ENCODE measurements at regions not wholly inside any gene's neighbourhood (a gene's known extent, or its start where the extent isn't known, plus 50 kb on each side); places are given as distances from the start of the nearest gene placed in this dataset.

DNA sequence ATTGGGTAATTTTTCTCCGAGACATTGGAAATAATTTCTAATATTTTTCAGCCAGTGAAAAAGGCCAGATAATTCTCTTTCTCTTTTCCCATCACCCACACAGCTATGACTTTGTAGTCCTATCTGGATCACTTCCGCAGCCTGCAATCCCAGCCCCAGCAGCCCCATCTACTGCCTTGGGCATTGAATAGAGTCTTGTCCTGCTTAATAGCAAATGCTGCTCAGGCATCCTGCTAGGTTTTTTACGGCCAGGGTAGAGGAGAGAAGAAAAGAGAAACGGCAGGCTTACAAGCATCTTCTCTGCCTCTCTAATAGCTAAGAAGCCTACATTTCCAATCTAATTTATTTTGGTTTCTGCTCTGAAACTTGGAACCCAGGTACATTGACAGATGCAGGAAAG, 154.3 kb upstream of the B3GAT1 start:
- TF ChIP-seq, protein P1, sequence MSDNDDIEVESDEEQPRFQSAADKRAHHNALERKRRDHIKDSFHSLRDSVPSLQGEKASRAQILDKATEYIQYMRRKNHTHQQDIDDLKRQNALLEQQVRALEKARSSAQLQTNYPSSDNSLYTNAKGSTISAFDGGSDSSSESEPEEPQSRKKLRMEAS (CRISPR knock-in tag; IDR thresholded peaks at IDR 0.05) = no peak
- TF ChIP-seq, protein P2, sequence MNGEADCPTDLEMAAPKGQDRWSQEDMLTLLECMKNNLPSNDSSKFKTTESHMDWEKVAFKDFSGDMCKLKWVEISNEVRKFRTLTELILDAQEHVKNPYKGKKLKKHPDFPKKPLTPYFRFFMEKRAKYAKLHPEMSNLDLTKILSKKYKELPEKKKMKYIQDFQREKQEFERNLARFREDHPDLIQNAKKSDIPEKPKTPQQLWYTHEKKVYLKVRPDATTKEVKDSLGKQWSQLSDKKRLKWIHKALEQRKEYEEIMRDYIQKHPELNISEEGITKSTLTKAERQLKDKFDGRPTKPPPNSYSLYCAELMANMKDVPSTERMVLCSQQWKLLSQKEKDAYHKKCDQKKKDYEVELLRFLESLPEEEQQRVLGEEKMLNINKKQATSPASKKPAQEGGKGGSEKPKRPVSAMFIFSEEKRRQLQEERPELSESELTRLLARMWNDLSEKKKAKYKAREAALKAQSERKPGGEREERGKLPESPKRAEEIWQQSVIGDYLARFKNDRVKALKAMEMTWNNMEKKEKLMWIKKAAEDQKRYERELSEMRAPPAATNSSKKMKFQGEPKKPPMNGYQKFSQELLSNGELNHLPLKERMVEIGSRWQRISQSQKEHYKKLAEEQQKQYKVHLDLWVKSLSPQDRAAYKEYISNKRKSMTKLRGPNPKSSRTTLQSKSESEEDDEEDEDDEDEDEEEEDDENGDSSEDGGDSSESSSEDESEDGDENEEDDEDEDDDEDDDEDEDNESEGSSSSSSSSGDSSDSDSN (IDR thresholded peaks at IDR 0.05; ENCODE audit: borderline replicate concordance in 1 of 2, low read depth in 2 of 2, low read length in 2 of 2) = no peak
- TF ChIP-seq, protein P3, sequence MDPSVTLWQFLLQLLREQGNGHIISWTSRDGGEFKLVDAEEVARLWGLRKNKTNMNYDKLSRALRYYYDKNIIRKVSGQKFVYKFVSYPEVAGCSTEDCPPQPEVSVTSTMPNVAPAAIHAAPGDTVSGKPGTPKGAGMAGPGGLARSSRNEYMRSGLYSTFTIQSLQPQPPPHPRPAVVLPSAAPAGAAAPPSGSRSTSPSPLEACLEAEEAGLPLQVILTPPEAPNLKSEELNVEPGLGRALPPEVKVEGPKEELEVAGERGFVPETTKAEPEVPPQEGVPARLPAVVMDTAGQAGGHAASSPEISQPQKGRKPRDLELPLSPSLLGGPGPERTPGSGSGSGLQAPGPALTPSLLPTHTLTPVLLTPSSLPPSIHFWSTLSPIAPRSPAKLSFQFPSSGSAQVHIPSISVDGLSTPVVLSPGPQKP (CRISPR knock-in tag; IDR thresholded peaks at IDR 0.05) = no peak
- TF ChIP-seq, protein P4, sequence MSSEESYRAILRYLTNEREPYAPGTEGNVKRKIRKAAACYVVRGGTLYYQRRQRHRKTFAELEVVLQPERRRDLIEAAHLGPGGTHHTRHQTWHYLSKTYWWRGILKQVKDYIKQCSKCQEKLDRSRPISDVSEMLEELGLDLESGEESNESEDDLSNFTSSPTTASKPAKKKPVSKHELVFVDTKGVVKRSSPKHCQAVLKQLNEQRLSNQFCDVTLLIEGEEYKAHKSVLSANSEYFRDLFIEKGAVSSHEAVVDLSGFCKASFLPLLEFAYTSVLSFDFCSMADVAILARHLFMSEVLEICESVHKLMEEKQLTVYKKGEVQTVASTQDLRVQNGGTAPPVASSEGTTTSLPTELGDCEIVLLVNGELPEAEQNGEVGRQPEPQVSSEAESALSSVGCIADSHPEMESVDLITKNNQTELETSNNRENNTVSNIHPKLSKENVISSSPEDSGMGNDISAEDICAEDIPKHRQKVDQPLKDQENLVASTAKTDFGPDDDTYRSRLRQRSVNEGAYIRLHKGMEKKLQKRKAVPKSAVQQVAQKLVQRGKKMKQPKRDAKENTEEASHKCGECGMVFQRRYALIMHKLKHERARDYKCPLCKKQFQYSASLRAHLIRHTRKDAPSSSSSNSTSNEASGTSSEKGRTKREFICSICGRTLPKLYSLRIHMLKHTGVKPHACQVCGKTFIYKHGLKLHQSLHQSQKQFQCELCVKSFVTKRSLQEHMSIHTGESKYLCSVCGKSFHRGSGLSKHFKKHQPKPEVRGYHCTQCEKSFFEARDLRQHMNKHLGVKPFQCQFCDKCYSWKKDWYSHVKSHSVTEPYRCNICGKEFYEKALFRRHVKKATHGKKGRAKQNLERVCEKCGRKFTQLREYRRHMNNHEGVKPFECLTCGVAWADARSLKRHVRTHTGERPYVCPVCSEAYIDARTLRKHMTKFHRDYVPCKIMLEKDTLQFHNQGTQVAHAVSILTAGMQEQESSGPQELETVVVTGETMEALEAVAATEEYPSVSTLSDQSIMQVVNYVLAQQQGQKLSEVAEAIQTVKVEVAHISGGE (CRISPR knock-in tag; IDR thresholded peaks at IDR 0.05) = no peak
- TF ChIP-seq EZH2 (IDR thresholded peaks at IDR 0.05; ENCODE audit: borderline replicate concordance, low read depth, low read length) (no peak), POLR2AphosphoS5 (IDR thresholded peaks at IDR 0.05; ENCODE audit: control insufficient read depth, insufficient read depth, low read depth, low read length) (no peak), HEY1 (CRISPR knock-in tag; IDR thresholded peaks at IDR 0.05; ENCODE audit: borderline replicate concordance) (no peak), SAP30 (IDR thresholded peaks at IDR 0.05; ENCODE audit: borderline replicate concordance, insufficient read depth, low read depth, low read length, poor library complexity, severe bottlenecking) (no peak), TSC22D4 (tag; IDR thresholded peaks at IDR 0.05) (no peak)
- TF ChIP-seq, protein P5, sequence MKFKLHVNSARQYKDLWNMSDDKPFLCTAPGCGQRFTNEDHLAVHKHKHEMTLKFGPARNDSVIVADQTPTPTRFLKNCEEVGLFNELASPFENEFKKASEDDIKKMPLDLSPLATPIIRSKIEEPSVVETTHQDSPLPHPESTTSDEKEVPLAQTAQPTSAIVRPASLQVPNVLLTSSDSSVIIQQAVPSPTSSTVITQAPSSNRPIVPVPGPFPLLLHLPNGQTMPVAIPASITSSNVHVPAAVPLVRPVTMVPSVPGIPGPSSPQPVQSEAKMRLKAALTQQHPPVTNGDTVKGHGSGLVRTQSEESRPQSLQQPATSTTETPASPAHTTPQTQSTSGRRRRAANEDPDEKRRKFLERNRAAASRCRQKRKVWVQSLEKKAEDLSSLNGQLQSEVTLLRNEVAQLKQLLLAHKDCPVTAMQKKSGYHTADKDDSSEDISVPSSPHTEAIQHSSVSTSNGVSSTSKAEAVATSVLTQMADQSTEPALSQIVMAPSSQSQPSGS (CRISPR knock-in tag; IDR thresholded peaks at IDR 0.05) = no peak
- TF ChIP-seq, protein P6, sequence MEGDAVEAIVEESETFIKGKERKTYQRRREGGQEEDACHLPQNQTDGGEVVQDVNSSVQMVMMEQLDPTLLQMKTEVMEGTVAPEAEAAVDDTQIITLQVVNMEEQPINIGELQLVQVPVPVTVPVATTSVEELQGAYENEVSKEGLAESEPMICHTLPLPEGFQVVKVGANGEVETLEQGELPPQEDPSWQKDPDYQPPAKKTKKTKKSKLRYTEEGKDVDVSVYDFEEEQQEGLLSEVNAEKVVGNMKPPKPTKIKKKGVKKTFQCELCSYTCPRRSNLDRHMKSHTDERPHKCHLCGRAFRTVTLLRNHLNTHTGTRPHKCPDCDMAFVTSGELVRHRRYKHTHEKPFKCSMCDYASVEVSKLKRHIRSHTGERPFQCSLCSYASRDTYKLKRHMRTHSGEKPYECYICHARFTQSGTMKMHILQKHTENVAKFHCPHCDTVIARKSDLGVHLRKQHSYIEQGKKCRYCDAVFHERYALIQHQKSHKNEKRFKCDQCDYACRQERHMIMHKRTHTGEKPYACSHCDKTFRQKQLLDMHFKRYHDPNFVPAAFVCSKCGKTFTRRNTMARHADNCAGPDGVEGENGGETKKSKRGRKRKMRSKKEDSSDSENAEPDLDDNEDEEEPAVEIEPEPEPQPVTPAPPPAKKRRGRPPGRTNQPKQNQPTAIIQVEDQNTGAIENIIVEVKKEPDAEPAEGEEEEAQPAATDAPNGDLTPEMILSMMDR (IDR thresholded peaks at IDR 0.05 in 2 of 3, conservative IDR thresholded peaks at IDR 0.05 in 1 of 3; ENCODE audit: insufficient read depth in 2 of 3, low read depth in 1 of 3, low read length in 3 of 3) = no peak
- TF ChIP-seq, protein P7, sequence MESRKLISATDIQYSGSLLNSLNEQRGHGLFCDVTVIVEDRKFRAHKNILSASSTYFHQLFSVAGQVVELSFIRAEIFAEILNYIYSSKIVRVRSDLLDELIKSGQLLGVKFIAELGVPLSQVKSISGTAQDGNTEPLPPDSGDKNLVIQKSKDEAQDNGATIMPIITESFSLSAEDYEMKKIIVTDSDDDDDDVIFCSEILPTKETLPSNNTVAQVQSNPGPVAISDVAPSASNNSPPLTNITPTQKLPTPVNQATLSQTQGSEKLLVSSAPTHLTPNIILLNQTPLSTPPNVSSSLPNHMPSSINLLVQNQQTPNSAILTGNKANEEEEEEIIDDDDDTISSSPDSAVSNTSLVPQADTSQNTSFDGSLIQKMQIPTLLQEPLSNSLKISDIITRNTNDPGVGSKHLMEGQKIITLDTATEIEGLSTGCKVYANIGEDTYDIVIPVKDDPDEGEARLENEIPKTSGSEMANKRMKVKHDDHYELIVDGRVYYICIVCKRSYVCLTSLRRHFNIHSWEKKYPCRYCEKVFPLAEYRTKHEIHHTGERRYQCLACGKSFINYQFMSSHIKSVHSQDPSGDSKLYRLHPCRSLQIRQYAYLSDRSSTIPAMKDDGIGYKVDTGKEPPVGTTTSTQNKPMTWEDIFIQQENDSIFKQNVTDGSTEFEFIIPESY (CRISPR knock-in tag; IDR thresholded peaks at IDR 0.05) = no peak
- TF ChIP-seq, protein P8, sequence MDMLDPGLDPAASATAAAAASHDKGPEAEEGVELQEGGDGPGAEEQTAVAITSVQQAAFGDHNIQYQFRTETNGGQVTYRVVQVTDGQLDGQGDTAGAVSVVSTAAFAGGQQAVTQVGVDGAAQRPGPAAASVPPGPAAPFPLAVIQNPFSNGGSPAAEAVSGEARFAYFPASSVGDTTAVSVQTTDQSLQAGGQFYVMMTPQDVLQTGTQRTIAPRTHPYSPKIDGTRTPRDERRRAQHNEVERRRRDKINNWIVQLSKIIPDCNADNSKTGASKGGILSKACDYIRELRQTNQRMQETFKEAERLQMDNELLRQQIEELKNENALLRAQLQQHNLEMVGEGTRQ (CRISPR knock-in tag; IDR thresholded peaks at IDR 0.05) = no peak
